DND-41 (cell line): ENCODE measurements at regions not wholly inside any gene's neighbourhood (a gene's known extent, or its start where the extent isn't known, plus 50 kb on each side); places are given as distances from the start of the nearest gene placed in this dataset.

Experiments used
- CTCF ChIP-seq: IDR thresholded peaks from 2 replicates; pipeline ENCODE4 v1.5.1; 2012; ENCODE audit warnings: borderline replicate concordance, low read length, moderate library complexity, mild to moderate bottlenecking; ENCODE audit not compliant: poor library complexity, severe bottlenecking; ENCODE audit errors: extremely low read depth
- EZH2 ChIP-seq: IDR thresholded peaks from 3 replicates; pipeline ENCODE4 v1.6.1; 2012; ENCODE audit warnings: borderline replicate concordance, low read depth, mild to moderate bottlenecking, moderate library complexity, low read length, inconsistent platforms; ENCODE audit not compliant: severe bottlenecking

- TF ChIP-seq CTCF (no peak), EZH2 (no peak)
These were observed 368.0 kb downstream of the MEIS1 start for GRCh38 chr2:66802877-66803276.
